Esophagus squamous epithelium (tissue), 4 donors: ENCODE measurements at regions not wholly inside any gene's neighbourhood (a gene's known extent, or its start where the extent isn't known, plus 50 kb on each side); places are given as distances from the start of the nearest gene placed in this dataset.

Source experiments
- CTCF ChIP-seq, 6 experiments: fragments of 450-650 bp in 4 of 6; fragments of 200-600 bp in 2 of 6; sonication (generic) in 2 of 6; IDR thresholded peaks; one replicate each; pipeline ENCODE4 v1.5.1; 2016 to 2019; ENCODE audit warnings: antibody characterized with exemption in 6 of 6, mild to moderate bottlenecking in 4 of 6, moderate library complexity in 4 of 6
- POLR2A ChIP-seq, 4 donors: fragments of 450-650 bp; IDR thresholded peaks; one replicate each; pipeline ENCODE4 v1.6.1; 2017; ENCODE audit warnings: antibody characterized with exemption in 4 of 4, mild to moderate bottlenecking in 4 of 4, moderate library complexity in 3 of 4

DNA sequence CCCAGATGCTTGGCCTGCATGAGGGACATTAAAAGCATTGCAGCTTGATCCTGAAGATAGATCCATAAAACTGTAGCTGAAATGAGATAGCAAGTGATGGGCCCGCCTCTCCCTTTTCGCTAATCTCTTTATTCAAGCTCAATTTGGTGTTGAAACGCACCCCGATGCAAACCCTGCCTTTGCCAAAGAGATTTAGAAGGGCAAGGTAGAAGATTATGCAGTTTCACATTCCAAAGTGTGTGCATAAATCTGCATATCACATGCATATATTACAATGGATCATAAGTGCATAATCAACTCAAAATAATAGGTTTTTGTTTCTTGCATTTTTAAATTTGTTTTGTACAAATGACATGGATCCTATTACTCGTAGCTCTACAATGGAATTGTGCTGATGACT is 80.1 kb upstream of the SHANK2 start:
- TF ChIP-seq POLR2A (IDR thresholded peaks at IDR 0.05) = no peak
- TF ChIP-seq CTCF (IDR thresholded peaks at IDR 0.05) = no peak
